ENCODE measurements at regions not wholly inside any gene's neighbourhood (a gene's known extent, or its start where the extent isn't known, plus 50 kb on each side); places are given as distances from the start of the nearest gene placed in this dataset.

GRCh38 chr4:154939851-154940250, 158.8 kb downstream of the RBM46 start:
- H3K4me2 ChIP-seq (ENCODE audit: control insufficient read depth, extremely low read depth, insufficient read depth, low read depth, low read length): no peak overlapping the region
- FAIRE-seq (no peak), DNase-seq (ENCODE audit: low read depth, low spot score) (no peak)
- no peaks in the 10 kb centered on the region for H3K9me3 ChIP-seq (ENCODE audit: control insufficient read depth, low read depth, low read length)
- H4K20me1 ChIP-seq (ENCODE audit: control insufficient read depth, extremely low read depth, insufficient read depth, low read length): no peaks in the 10 kb centered on the region
- no peaks in the 10 kb centered on the region for H3K27me3 ChIP-seq (ENCODE audit: control insufficient read depth, extremely low read depth, insufficient read depth, low read length)
- TF ChIP-seq EZH2 (IDR thresholded peaks at IDR 0.05; ENCODE audit: low read length): no peak
- TF ChIP-seq CTCF (optimal IDR thresholded peaks at IDR 0.05 in 1 of 3, IDR thresholded peaks at IDR 0.05 in 1 of 3, conservative IDR thresholded peaks at IDR 0.05 in 1 of 3; ENCODE audit: extremely low read depth in 1 of 3, insufficient read depth in 2 of 3, low read length in 3 of 3): no peak
- no peaks in the 10 kb centered on the region for H3K4me1 ChIP-seq (ENCODE audit: control insufficient read depth, extremely low read depth, insufficient read depth, low read length)
- dilution Hi-C loops (cut with MboI; ENCODE audit: extremely low pct_ligation_motif_present, low sequenced_read_pairs): no loop called here
- no peaks in the 10 kb centered on the region for H3K9me1 ChIP-seq (ENCODE audit: control insufficient read depth, extremely low read depth, insufficient read depth, low read length)
- H3K4me3 ChIP-seq (ENCODE audit: control insufficient read depth in 2 of 3, extremely low read depth in 1 of 3, insufficient read depth in 2 of 3, low read depth in 1 of 3, low read length in 3 of 3): no peak overlapping the region
- no peak overlapping the region for H3K9ac ChIP-seq (ENCODE audit: control insufficient read depth, extremely low read depth, insufficient read depth, low read length)
- no peak overlapping the region for H3K27ac ChIP-seq (ENCODE audit: control insufficient read depth, insufficient read depth, low read length)
- no peaks in the 10 kb centered on the region for H3K79me2 ChIP-seq (ENCODE audit: control insufficient read depth, insufficient read depth, low read length)
- H2AFZ ChIP-seq (ENCODE audit: control insufficient read depth, low read length): no peak overlapping the region
- H3K36me3 ChIP-seq (ENCODE audit: control insufficient read depth in 2 of 2, extremely low read depth in 1 of 2, insufficient read depth in 2 of 2, low read length in 2 of 2): no peaks in the 10 kb centered on the region

- no peak for FAIRE-seq
- no peak for DNase-seq (ENCODE audit: low read depth, low spot score)
- H3K9ac ChIP-seq (ENCODE audit: control insufficient read depth, extremely low read depth, insufficient read depth, low read length): no peak overlapping the region
- H3K27ac ChIP-seq (ENCODE audit: control insufficient read depth, insufficient read depth, low read length): no peak overlapping the region
- no peak overlapping the region for H2AFZ ChIP-seq (ENCODE audit: control insufficient read depth, low read length)
- H3K4me2 ChIP-seq (ENCODE audit: control insufficient read depth, extremely low read depth, insufficient read depth, low read depth, low read length): no peak overlapping the region
- no peaks in the 10 kb centered on the region for H3K36me3 ChIP-seq (ENCODE audit: control insufficient read depth in 2 of 2, extremely low read depth in 1 of 2, insufficient read depth in 2 of 2, low read length in 2 of 2)
- no peaks in the 10 kb centered on the region for H3K27me3 ChIP-seq (ENCODE audit: control insufficient read depth, extremely low read depth, insufficient read depth, low read length)
- no peak overlapping the region for H3K4me3 ChIP-seq (ENCODE audit: control insufficient read depth in 2 of 3, extremely low read depth in 1 of 3, insufficient read depth in 2 of 3, low read depth in 1 of 3, low read length in 3 of 3)
- no peaks in the 10 kb centered on the region for H3K79me2 ChIP-seq (ENCODE audit: control insufficient read depth, insufficient read depth, low read length)
- no peaks in the 10 kb centered on the region for H3K4me1 ChIP-seq (ENCODE audit: control insufficient read depth, extremely low read depth, insufficient read depth, low read length)
- H3K9me1 ChIP-seq (ENCODE audit: control insufficient read depth, extremely low read depth, insufficient read depth, low read length): no peaks in the 10 kb centered on the region
- H3K9me3 ChIP-seq (ENCODE audit: control insufficient read depth, low read depth, low read length): no peaks in the 10 kb centered on the region
- TF ChIP-seq EZH2 (IDR thresholded peaks at IDR 0.05; ENCODE audit: low read length) (no peak), CTCF (optimal IDR thresholded peaks at IDR 0.05 in 1 of 3, IDR thresholded peaks at IDR 0.05 in 1 of 3, conservative IDR thresholded peaks at IDR 0.05 in 1 of 3; ENCODE audit: extremely low read depth in 1 of 3, insufficient read depth in 2 of 3, low read length in 3 of 3) (no peak)
- H4K20me1 ChIP-seq (ENCODE audit: control insufficient read depth, extremely low read depth, insufficient read depth, low read length): no peaks in the 10 kb centered on the region
- dilution Hi-C loops (cut with MboI; ENCODE audit: extremely low pct_ligation_motif_present, low sequenced_read_pairs): no loop called here
Observed at GRCh38 chr4:154942176-154942575, 161.1 kb downstream of the RBM46 start.
